ENCODE measurements at regions not wholly inside any gene's neighbourhood (a gene's known extent, or its start where the extent isn't known, plus 50 kb on each side); places are given as distances from the start of the nearest gene placed in this dataset.

GRCh38 chr4:137387924-137388323, 144.4 kb downstream of the PCDH18 start:
- no peak for DNase-seq (ENCODE audit: low read depth, low spot score)
- H3K4me1 ChIP-seq (ENCODE audit: control insufficient read depth in 1 of 2, insufficient read depth in 2 of 2, low read length in 2 of 2), result no peaks in the 10 kb centered on the region
- no peak overlapping the region for H2AFZ ChIP-seq (ENCODE audit: low read depth, low read length, poor library complexity, severe bottlenecking)
- H3K4me3 ChIP-seq (replicated peaks in 1 of 2; ENCODE audit: low read depth in 1 of 2, low read length in 2 of 2), result no peak overlapping the region
- H3K27me3 ChIP-seq (ENCODE audit: insufficient read depth, low read length), result no peaks in the 10 kb centered on the region
- H4K20me1 ChIP-seq (ENCODE audit: insufficient read depth), result no peaks in the 10 kb centered on the region
- ChIA-PET CTCF (no interaction called here), POLR2A (no interaction called here), RAD21 (ENCODE audit: low non-redundant PET in 1 of 2, low total read pairs in 2 of 2, uncharacterized antibody in 2 of 2, unreplicated experiment in 2 of 2) (no interaction called here)
- ATAC-seq, result no peak
- H3K79me2 ChIP-seq (ENCODE audit: insufficient read depth, low read length), result no peaks in the 10 kb centered on the region
- H3K27ac ChIP-seq (ENCODE audit: low read depth, low read length), result no peak overlapping the region
- H3K4me2 ChIP-seq (ENCODE audit: low read length), result no peak overlapping the region
- intact Hi-C loops (cut with micrococcal nuclease), result no loop called here
- H3K9me3 ChIP-seq (ENCODE audit: control insufficient read depth in 1 of 2, insufficient read depth in 1 of 2, low read depth in 1 of 2, low read length in 2 of 2), result no peaks in the 10 kb centered on the region
- no peak overlapping the region for H3K9ac ChIP-seq (ENCODE audit: low read length)
- no TSS peak for BruUV-seq (replicated peaks)
- H3K9me2 ChIP-seq (ENCODE audit: insufficient read depth), result no peaks in the 10 kb centered on the region
- TF ChIP-seq SIN3A (IDR thresholded peaks at IDR 0.05; ENCODE audit: low read depth), result no peak
- TF ChIP-seq EZH2 (IDR thresholded peaks at IDR 0.05), result no peak
- no peak for TF ChIP-seq SRF (IDR thresholded peaks at IDR 0.05; ENCODE audit: low read depth)
- TF ChIP-seq POLR2A (IDR thresholded peaks at IDR 0.05; ENCODE audit: borderline replicate concordance, extremely low read depth, insufficient read depth, insufficient read length), result no peak
- TF ChIP-seq JUND (IDR thresholded peaks at IDR 0.05), result no peak
- no peak for TF ChIP-seq RAD21 (IDR thresholded peaks at IDR 0.05; ENCODE audit: low read depth)
- no peak for TF ChIP-seq ELF1 (IDR thresholded peaks at IDR 0.05; ENCODE audit: borderline replicate concordance, low read depth)
- TF ChIP-seq CEBPB (IDR thresholded peaks at IDR 0.05; ENCODE audit: low read depth), result no peak
- TF ChIP-seq, protein P1, sequence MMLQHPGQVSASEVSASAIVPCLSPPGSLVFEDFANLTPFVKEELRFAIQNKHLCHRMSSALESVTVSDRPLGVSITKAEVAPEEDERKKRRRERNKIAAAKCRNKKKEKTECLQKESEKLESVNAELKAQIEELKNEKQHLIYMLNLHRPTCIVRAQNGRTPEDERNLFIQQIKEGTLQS (IDR thresholded peaks at IDR 0.05), result no peak
- no peak for TF ChIP-seq EZH2phosphoT487 (IDR thresholded peaks at IDR 0.05; ENCODE audit: borderline replicate concordance)
- TF ChIP-seq CBX3 (IDR thresholded peaks at IDR 0.05; ENCODE audit: low read depth), result no peak
- no peak for TF ChIP-seq EGR1 (IDR thresholded peaks at IDR 0.05; ENCODE audit: low read depth)
- TF ChIP-seq CTCF (IDR thresholded peaks at IDR 0.05 in 2 of 3, conservative IDR thresholded peaks at IDR 0.05 in 1 of 3; ENCODE audit: borderline replicate concordance in 1 of 3, insufficient read depth in 1 of 3, low read depth in 2 of 3, low read length in 2 of 3), result no peak
- TF ChIP-seq FOSL1 (IDR thresholded peaks at IDR 0.05; ENCODE audit: low read depth), result no peak
- TF ChIP-seq ZFX (IDR thresholded peaks at IDR 0.05), result no peak
- TF ChIP-seq, protein P2, sequence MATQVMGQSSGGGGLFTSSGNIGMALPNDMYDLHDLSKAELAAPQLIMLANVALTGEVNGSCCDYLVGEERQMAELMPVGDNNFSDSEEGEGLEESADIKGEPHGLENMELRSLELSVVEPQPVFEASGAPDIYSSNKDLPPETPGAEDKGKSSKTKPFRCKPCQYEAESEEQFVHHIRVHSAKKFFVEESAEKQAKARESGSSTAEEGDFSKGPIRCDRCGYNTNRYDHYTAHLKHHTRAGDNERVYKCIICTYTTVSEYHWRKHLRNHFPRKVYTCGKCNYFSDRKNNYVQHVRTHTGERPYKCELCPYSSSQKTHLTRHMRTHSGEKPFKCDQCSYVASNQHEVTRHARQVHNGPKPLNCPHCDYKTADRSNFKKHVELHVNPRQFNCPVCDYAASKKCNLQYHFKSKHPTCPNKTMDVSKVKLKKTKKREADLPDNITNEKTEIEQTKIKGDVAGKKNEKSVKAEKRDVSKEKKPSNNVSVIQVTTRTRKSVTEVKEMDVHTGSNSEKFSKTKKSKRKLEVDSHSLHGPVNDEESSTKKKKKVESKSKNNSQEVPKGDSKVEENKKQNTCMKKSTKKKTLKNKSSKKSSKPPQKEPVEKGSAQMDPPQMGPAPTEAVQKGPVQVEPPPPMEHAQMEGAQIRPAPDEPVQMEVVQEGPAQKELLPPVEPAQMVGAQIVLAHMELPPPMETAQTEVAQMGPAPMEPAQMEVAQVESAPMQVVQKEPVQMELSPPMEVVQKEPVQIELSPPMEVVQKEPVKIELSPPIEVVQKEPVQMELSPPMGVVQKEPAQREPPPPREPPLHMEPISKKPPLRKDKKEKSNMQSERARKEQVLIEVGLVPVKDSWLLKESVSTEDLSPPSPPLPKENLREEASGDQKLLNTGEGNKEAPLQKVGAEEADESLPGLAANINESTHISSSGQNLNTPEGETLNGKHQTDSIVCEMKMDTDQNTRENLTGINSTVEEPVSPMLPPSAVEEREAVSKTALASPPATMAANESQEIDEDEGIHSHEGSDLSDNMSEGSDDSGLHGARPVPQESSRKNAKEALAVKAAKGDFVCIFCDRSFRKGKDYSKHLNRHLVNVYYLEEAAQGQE (IDR thresholded peaks at IDR 0.05; ENCODE audit: low read depth), result no peak
- TF ChIP-seq ZNF274 (IDR thresholded peaks at IDR 0.05; ENCODE audit: low read depth, low read length), result no peak
- H3K36me3 ChIP-seq (ENCODE audit: control insufficient read depth in 1 of 2, insufficient read depth in 2 of 2, low read length in 2 of 2), result no peaks in the 10 kb centered on the region

Data from HCT116 (cell line).